ENCODE measurements at regions not wholly inside any gene's neighbourhood (a gene's known extent, or its start where the extent isn't known, plus 50 kb on each side); places are given as distances from the start of the nearest gene placed in this dataset.

DNA sequence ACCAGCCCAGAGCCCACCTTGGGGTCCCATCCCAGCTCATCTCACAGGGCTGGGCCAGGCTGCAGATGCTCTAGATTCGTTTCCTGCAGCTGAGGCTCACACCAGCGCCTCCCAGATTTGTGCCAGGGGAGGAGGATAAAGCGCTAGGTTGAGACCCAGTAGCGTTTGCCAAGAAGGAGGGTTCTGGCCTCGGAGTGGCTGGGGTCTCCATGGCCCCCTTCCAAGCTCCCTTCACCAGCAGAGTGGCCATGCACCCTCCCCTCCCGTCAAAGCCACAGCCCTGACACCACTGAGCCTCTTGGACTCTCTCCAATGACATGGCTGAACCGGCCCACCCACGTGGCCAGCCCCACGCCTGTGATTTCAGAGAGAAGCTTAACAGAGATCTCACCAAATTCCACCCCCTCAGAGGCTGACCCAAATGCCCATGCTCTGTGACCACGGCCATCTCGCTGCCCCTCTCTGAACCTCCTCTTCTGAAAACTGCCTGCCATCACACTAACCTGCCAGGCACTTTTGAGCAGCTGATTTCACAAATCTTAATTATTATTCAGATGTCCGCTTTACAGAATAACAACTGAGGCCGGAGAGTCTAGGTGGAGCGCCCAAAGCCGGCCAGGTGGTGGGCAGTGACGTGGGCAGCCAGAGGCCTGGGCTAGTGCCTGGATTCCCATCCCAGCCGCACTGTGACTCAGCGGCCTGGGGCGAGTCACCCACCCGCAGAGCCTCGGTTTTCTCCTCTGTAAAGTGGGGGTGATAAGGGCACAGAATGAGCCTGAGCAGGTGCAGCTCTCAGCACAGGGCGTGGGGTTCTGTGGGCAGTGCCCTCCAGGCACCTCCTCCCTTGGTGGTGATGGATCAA is 155.7 kb downstream of the C9orf50 start:
- Histone ChIP-seq H2AFZ (ENCODE audit: low read depth, low read length) (no peak overlapping the region), H2BK5ac (ENCODE audit: low read depth, low read length, poor library complexity, severe bottlenecking) (no peak overlapping the region), H2BK120ac (ENCODE audit: low read depth, low read length) (no peak overlapping the region), H3K4me1 (ENCODE audit: control insufficient read depth, insufficient read depth, low read depth, low read length) (peaks cover 51% of the 10 kb centered on the region), H3K4me2 (ENCODE audit: low read length, poor library complexity, severe bottlenecking) (no peak overlapping the region), H3K4ac (ENCODE audit: low read depth in 1 of 2, low read length in 2 of 2) (peak overlapping the region in 1 of 2 experiments; percentile 21), H3K9me3 (ENCODE audit: control insufficient read depth, low read length) (no peaks in the 10 kb centered on the region), H3K9ac (ENCODE audit: low read length) (peak overlapping the region; percentile 51), H2AK5ac (ENCODE audit: low read length, severe bottlenecking) (peak overlapping the region; percentile 49), H3K4me3 (ENCODE audit: insufficient read depth in 1 of 2, low read depth in 1 of 2, low read length in 2 of 2) (no peak overlapping the region), H3K27ac (ENCODE audit: low read length, poor library complexity, severe bottlenecking) (no peak overlapping the region), H3K27me3 (ENCODE audit: control insufficient read depth in 1 of 2, insufficient read depth in 1 of 2, low read length in 2 of 2) (no peaks in the 10 kb centered on the region), H3K36me3 (ENCODE audit: control insufficient read depth in 1 of 2, insufficient read depth in 2 of 2, low read depth in 1 of 2, low read length in 2 of 2) (no peaks in the 10 kb centered on the region), H4K8ac (ENCODE audit: low read length) (no peak overlapping the region), H3K18ac (ENCODE audit: low read depth in 1 of 2, low read length in 2 of 2) (peak overlapping the region; percentile 17 to 61), H3K79me1 (replicated peaks; ENCODE audit: low read length, poor library complexity, severe bottlenecking) (no peaks in the 10 kb centered on the region), H2BK15ac (ENCODE audit: low read depth, poor library complexity, severe bottlenecking) (peak overlapping the region; percentile 73), H3K14ac (ENCODE audit: low read length in 2 of 2) (peak overlapping the region in 1 of 2 experiments; percentile 64), H4K91ac (ENCODE audit: low read length) (peak overlapping the region; percentile 56), H3K23ac (ENCODE audit: low read length in 2 of 2) (no peak overlapping the region), H2BK12ac (ENCODE audit: low read length in 2 of 2) (peak overlapping the region; percentile 29 to 87)
- peak; percentile 41 for DNase-seq
- 69% methylated on average over 22 of the region's 22 CpGs for WGBS

GRCh38 chr9:129463994-129464393 is 156.9 kb downstream of the C9orf50 start:
- WGBS, result 97% methylated on average over 5 of the region's 5 CpGs

GRCh38 chr9:129463477-129463876 is 157.4 kb downstream of the C9orf50 start:
- Histone ChIP-seq H2AK5ac (ENCODE audit: low read length, severe bottlenecking) (peak overlapping the region; percentile 47), H3K4me2 (ENCODE audit: low read length, poor library complexity, severe bottlenecking) (no peak overlapping the region), H3K4me1 (ENCODE audit: control insufficient read depth, insufficient read depth, low read depth, low read length) (peaks cover 53% of the 10 kb centered on the region), H3K36me3 (ENCODE audit: control insufficient read depth in 1 of 2, insufficient read depth in 2 of 2, low read depth in 1 of 2, low read length in 2 of 2) (no peaks in the 10 kb centered on the region), H2BK15ac (ENCODE audit: low read depth, poor library complexity, severe bottlenecking) (peak overlapping the region; percentile 44), H2BK5ac (ENCODE audit: low read depth, low read length, poor library complexity, severe bottlenecking) (no peak overlapping the region), H3K14ac (ENCODE audit: low read length in 2 of 2) (no peak overlapping the region), H3K4ac (ENCODE audit: low read depth in 1 of 2, low read length in 2 of 2) (peak overlapping the region in 1 of 2 experiments; percentile 77), H3K27ac (ENCODE audit: low read length, poor library complexity, severe bottlenecking) (no peak overlapping the region), H3K79me1 (replicated peaks; ENCODE audit: low read length, poor library complexity, severe bottlenecking) (no peaks in the 10 kb centered on the region), H2BK120ac (ENCODE audit: low read depth, low read length) (no peak overlapping the region), H4K91ac (ENCODE audit: low read length) (peak overlapping the region; percentile 73), H2BK12ac (ENCODE audit: low read length in 2 of 2) (peak overlapping the region; percentile 20 to 61), H2AFZ (ENCODE audit: low read depth, low read length) (no peak overlapping the region), H3K9me3 (ENCODE audit: control insufficient read depth, low read length) (no peaks in the 10 kb centered on the region), H4K8ac (ENCODE audit: low read length) (no peak overlapping the region), H3K4me3 (ENCODE audit: insufficient read depth in 1 of 2, low read depth in 1 of 2, low read length in 2 of 2) (no peak overlapping the region), H3K18ac (ENCODE audit: low read depth in 1 of 2, low read length in 2 of 2) (peak overlapping the region in 1 of 2 experiments; percentile 79), H3K9ac (ENCODE audit: low read length) (no peak overlapping the region), H3K23ac (ENCODE audit: low read length in 2 of 2) (no peak overlapping the region), H3K27me3 (ENCODE audit: control insufficient read depth in 1 of 2, insufficient read depth in 1 of 2, low read length in 2 of 2) (no peaks in the 10 kb centered on the region)
- 92% methylated on average over 8 of the region's 10 CpGs for WGBS
- DNase-seq, result no peak

More at GRCh38 chr9:129463994-129464393, 156.9 kb downstream of the C9orf50 start:
- Histone ChIP-seq H3K36me3 (ENCODE audit: control insufficient read depth in 1 of 2, insufficient read depth in 2 of 2, low read depth in 1 of 2, low read length in 2 of 2) (no peaks in the 10 kb centered on the region), H4K91ac (ENCODE audit: low read length) (no peak overlapping the region), H2AK5ac (ENCODE audit: low read length, severe bottlenecking) (peak overlapping the region; percentile 24), H4K8ac (ENCODE audit: low read length) (no peak overlapping the region), H3K4me2 (ENCODE audit: low read length, poor library complexity, severe bottlenecking) (no peak overlapping the region), H2BK12ac (ENCODE audit: low read length in 2 of 2) (peak overlapping the region in 1 of 2 experiments; percentile 66), H3K9ac (ENCODE audit: low read length) (no peak overlapping the region), H2BK120ac (ENCODE audit: low read depth, low read length) (no peak overlapping the region), H3K23ac (ENCODE audit: low read length in 2 of 2) (no peak overlapping the region), H3K9me3 (ENCODE audit: control insufficient read depth, low read length) (no peaks in the 10 kb centered on the region), H2BK15ac (ENCODE audit: low read depth, poor library complexity, severe bottlenecking) (no peak overlapping the region), H2AFZ (ENCODE audit: low read depth, low read length) (no peak overlapping the region), H3K4me3 (ENCODE audit: insufficient read depth in 1 of 2, low read depth in 1 of 2, low read length in 2 of 2) (no peak overlapping the region), H3K4ac (ENCODE audit: low read depth in 1 of 2, low read length in 2 of 2) (no peak overlapping the region), H3K18ac (ENCODE audit: low read depth in 1 of 2, low read length in 2 of 2) (no peak overlapping the region), H3K79me1 (replicated peaks; ENCODE audit: low read length, poor library complexity, severe bottlenecking) (no peaks in the 10 kb centered on the region), H3K27ac (ENCODE audit: low read length, poor library complexity, severe bottlenecking) (no peak overlapping the region), H3K27me3 (ENCODE audit: control insufficient read depth in 1 of 2, insufficient read depth in 1 of 2, low read length in 2 of 2) (no peaks in the 10 kb centered on the region), H2BK5ac (ENCODE audit: low read depth, low read length, poor library complexity, severe bottlenecking) (no peak overlapping the region), H3K4me1 (ENCODE audit: control insufficient read depth, insufficient read depth, low read depth, low read length) (peaks cover 51% of the 10 kb centered on the region), H3K14ac (ENCODE audit: low read length in 2 of 2) (no peak overlapping the region)
- no peak for DNase-seq

DNA sequence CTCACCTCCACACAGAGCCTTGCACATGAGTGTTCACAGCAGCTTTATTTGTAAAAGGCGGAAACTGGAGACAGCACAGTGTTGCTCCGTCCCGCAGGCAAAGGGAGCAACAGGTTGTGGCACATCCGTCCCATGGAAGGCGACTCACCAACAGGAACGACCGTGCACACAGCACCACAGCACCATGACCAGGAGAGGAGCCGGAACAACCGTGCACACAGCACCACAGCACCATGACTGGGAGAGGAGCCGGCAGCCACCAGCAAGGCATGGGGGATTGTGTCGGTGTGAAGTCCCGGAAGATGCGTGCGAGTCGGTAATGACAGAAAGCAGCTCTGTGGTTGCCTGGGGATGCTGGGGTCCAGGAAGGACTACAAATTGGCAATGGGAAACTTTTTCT is 158.5 kb downstream of the C9orf50 start:
- 89% methylated on average over 15 of the region's 15 CpGs for WGBS

More for the DNA sequence above, 158.5 kb downstream of the C9orf50 start:
- no peaks in the 10 kb centered on the region for H3K9me3 ChIP-seq (ENCODE audit: control insufficient read depth, low read length)
- H2BK120ac ChIP-seq (ENCODE audit: low read depth, low read length), result no peak overlapping the region
- no peak overlapping the region for H2AFZ ChIP-seq (ENCODE audit: low read depth, low read length)
- peak overlapping the region; percentile 8 for H4K8ac ChIP-seq (ENCODE audit: low read length)
- H3K14ac ChIP-seq (ENCODE audit: low read length in 2 of 2), result no peak overlapping the region
- H3K4me1 ChIP-seq (ENCODE audit: control insufficient read depth, insufficient read depth, low read depth, low read length), result peaks cover 53% of the 10 kb centered on the region
- no peak overlapping the region for H2AK5ac ChIP-seq (ENCODE audit: low read length, severe bottlenecking)
- no peak for DNase-seq
- no peak overlapping the region for H2BK5ac ChIP-seq (ENCODE audit: low read depth, low read length, poor library complexity, severe bottlenecking)
- H3K27ac ChIP-seq (ENCODE audit: low read length, poor library complexity, severe bottlenecking), result no peak overlapping the region
- H3K4me2 ChIP-seq (ENCODE audit: low read length, poor library complexity, severe bottlenecking), result no peak overlapping the region
- H3K4me3 ChIP-seq (ENCODE audit: insufficient read depth in 1 of 2, low read depth in 1 of 2, low read length in 2 of 2), result no peak overlapping the region
- peak overlapping the region; percentile 4 to 64 for H2BK12ac ChIP-seq (ENCODE audit: low read length in 2 of 2)
- H3K18ac ChIP-seq (ENCODE audit: low read depth in 1 of 2, low read length in 2 of 2), result no peak overlapping the region
- peak overlapping the region; percentile 31 for H4K91ac ChIP-seq (ENCODE audit: low read length)
- no peak overlapping the region for H2BK15ac ChIP-seq (ENCODE audit: low read depth, poor library complexity, severe bottlenecking)
- H3K79me1 ChIP-seq (replicated peaks; ENCODE audit: low read length, poor library complexity, severe bottlenecking), result no peaks in the 10 kb centered on the region
- H3K23ac ChIP-seq (ENCODE audit: low read length in 2 of 2), result no peak overlapping the region
- no peaks in the 10 kb centered on the region for H3K27me3 ChIP-seq (ENCODE audit: control insufficient read depth in 1 of 2, insufficient read depth in 1 of 2, low read length in 2 of 2)
- no peak overlapping the region for H3K9ac ChIP-seq (ENCODE audit: low read length)
- H3K36me3 ChIP-seq (ENCODE audit: control insufficient read depth in 1 of 2, insufficient read depth in 2 of 2, low read depth in 1 of 2, low read length in 2 of 2), result no peaks in the 10 kb centered on the region
- H3K4ac ChIP-seq (ENCODE audit: low read depth in 1 of 2, low read length in 2 of 2), result peak overlapping the region in 1 of 2 experiments; percentile 21

Data from mesenchymal stem cell (in vitro differentiated cells and primary cell).